Spinal cord (tissue), 9 donors: ENCODE measurements at regions not wholly inside any gene's neighbourhood (a gene's known extent, or its start where the extent isn't known, plus 50 kb on each side); places are given as distances from the start of the nearest gene placed in this dataset.
"Not testable (repeated sequence)": the region's sequence is repeated elsewhere in the genome, so short reads cannot be mapped to it uniquely, and the experiment has no call there.

Experiments used
- DNase-seq, 6 donors: peaks; one replicate each; pipeline versions ENCODE4 v3.0.0 to v3.0.0-alpha.2; 2013 to 2015; ENCODE audit warnings: low spot score in 6 of 6, low read depth in 4 of 6
- H3K27ac ChIP-seq: one replicate; pipeline ENCODE4 v1.5.1; 2013; ENCODE audit warnings: low read depth, low read length, control low read depth
- H3K27me3 ChIP-seq: one replicate; pipeline ENCODE4 v1.6.1; 2013; ENCODE audit warnings: low read length; ENCODE audit not compliant: control insufficient read depth, insufficient read depth
- H3K36me3 ChIP-seq: one replicate; pipeline ENCODE4 v1.6.1; 2013; ENCODE audit warnings: low read length; ENCODE audit not compliant: control insufficient read depth, insufficient read depth
- H3K4me1 ChIP-seq: one replicate; pipeline ENCODE4 v1.6.1; 2013; ENCODE audit warnings: low read length; ENCODE audit not compliant: control insufficient read depth, insufficient read depth
- H3K4me3 ChIP-seq: one replicate; pipeline ENCODE4 v1.5.1; 2013; ENCODE audit warnings: low read depth, low read length, control low read depth
- H3K9me3 ChIP-seq: one replicate; pipeline ENCODE4 v1.6.1; 2013; ENCODE audit warnings: low read length; ENCODE audit not compliant: control insufficient read depth, insufficient read depth
- WGBS: methylation state at CpG from one replicate; pipeline ENCODE4 v1.1.5; 2013; ENCODE audit warnings: missing lambda C conversion rate; ENCODE audit not compliant: insufficient coverage; 5-methylcytosine and 5-hydroxymethylcytosine counted together
- donor health status: healthy.

- H3K9me3 ChIP-seq, H3K36me3 ChIP-seq: not testable (repeated sequence)
- WGBS, result 95% methylated on average over 2 of the region's 3 CpGs
These were observed 477.4 kb downstream of the SOCS6 start for GRCh38 chr18:70766254-70766653.

GRCh38 chr18:70762812-70763211 lies 474.0 kb downstream of the SOCS6 start:
- Histone ChIP-seq H3K4me1 (no peaks in the 10 kb centered on the region), H3K27me3 (no peaks in the 10 kb centered on the region), H3K4me3 (no peak overlapping the region), H3K27ac (no peak overlapping the region), H3K36me3 (no peaks in the 10 kb centered on the region), H3K9me3 (no peaks in the 10 kb centered on the region)
- no peak for DNase-seq
- no CpG with 5 or more reads among the region's 4 CpGs for WGBS

More at GRCh38 chr18:70766254-70766653, 477.4 kb downstream of the SOCS6 start:
- H3K4me3 ChIP-seq, DNase-seq, H3K27ac ChIP-seq, H3K4me1 ChIP-seq, H3K27me3 ChIP-seq: not testable (repeated sequence)

DNA sequence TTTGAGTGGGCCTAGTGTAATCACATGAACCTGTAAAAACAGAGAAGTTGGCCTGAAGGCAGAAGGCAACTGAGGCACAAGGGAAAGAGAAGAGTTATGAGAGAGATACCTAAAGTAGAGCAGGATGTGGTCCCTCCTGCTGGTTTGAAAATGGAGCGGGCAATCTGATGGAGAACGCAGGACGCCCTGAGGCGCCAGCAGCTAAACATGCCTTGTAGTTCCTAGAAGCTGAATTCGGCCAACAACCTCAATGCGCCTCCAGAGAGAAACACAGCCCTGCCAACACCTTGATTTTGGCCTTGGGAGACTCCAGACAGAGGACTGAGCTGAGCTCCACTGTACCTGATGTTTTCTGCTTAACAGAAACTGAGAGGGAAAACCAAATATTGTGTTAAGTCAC lies 469.9 kb downstream of the SOCS6 start:
- no peak for DNase-seq
- no peak overlapping the region for H3K4me3 ChIP-seq
- no peaks in the 10 kb centered on the region for H3K36me3 ChIP-seq
- H3K27me3 ChIP-seq, result no peaks in the 10 kb centered on the region
- H3K27ac ChIP-seq, result no peak overlapping the region
- WGBS, result 100% methylated on average over 6 of the region's 6 CpGs
- H3K4me1 ChIP-seq, result no peaks in the 10 kb centered on the region
- H3K9me3 ChIP-seq, result no peaks in the 10 kb centered on the region

GRCh38 chr18:70754486-70754885 lies 465.6 kb downstream of the SOCS6 start:
- Histone ChIP-seq H3K4me3 (no peak overlapping the region), H3K9me3 (no peaks in the 10 kb centered on the region), H3K4me1 (no peaks in the 10 kb centered on the region), H3K36me3 (no peaks in the 10 kb centered on the region), H3K27me3 (no peaks in the 10 kb centered on the region), H3K27ac (no peak overlapping the region)
- no CpG with 5 or more reads among the region's 1 CpG for WGBS
- DNase-seq, result peak in 1 of 6 donors; percentile 59

DNA sequence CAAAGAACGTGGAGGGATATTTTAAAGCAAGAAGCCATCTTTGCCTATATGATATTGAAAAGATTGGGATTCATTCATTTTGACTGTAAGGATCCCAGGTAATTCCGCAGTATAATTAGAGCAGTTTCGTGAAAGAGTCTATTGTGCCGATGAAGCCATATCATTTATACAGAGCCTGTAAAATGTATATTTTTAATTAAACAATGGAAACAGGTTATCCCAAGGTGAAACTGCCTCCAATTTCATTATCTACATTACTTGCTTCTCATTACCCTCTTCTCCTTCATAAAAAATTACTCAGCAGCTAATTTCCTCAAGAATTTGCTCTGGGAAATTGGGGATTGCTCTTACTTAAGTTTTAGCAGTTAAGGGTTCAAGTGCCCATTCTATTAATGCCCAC lies 444.1 kb downstream of the SOCS6 start:
- Histone ChIP-seq H3K4me3 (no peak overlapping the region), H3K9me3 (peaks cover 2% of the 10 kb centered on the region), H3K27ac (no peak overlapping the region), H3K4me1 (no peaks in the 10 kb centered on the region), H3K36me3 (no peaks in the 10 kb centered on the region), H3K27me3 (no peaks in the 10 kb centered on the region)
- DNase-seq, result peak in 1 of 6 donors; percentile 58
- WGBS, result no CpG with 5 or more reads among the region's 4 CpGs

GRCh38 chr18:70732188-70732587 lies 443.3 kb downstream of the SOCS6 start:
- no peaks in the 10 kb centered on the region for H3K27me3 ChIP-seq
- no peaks in the 10 kb centered on the region for H3K4me1 ChIP-seq
- peaks cover 2% of the 10 kb centered on the region for H3K9me3 ChIP-seq
- no peak overlapping the region for H3K4me3 ChIP-seq
- H3K27ac ChIP-seq, result no peak overlapping the region
- no peaks in the 10 kb centered on the region for H3K36me3 ChIP-seq
- peak in 1 of 6 donors; percentile 51 for DNase-seq
- WGBS, result 63% methylated on average over 3 of the region's 8 CpGs

- H3K4me1 ChIP-seq, result no peaks in the 10 kb centered on the region
- WGBS, result 100% methylated on average over 1 of the region's 5 CpGs
- DNase-seq, result peak in 1 of 6 donors; percentile 28
- no peaks in the 10 kb centered on the region for H3K36me3 ChIP-seq
- H3K9me3 ChIP-seq, result no peaks in the 10 kb centered on the region
- no peaks in the 10 kb centered on the region for H3K27me3 ChIP-seq
- no peak overlapping the region for H3K27ac ChIP-seq
- H3K4me3 ChIP-seq, result no peak overlapping the region
These were observed 431.8 kb downstream of the SOCS6 start for GRCh38 chr18:70720607-70721006.

DNA sequence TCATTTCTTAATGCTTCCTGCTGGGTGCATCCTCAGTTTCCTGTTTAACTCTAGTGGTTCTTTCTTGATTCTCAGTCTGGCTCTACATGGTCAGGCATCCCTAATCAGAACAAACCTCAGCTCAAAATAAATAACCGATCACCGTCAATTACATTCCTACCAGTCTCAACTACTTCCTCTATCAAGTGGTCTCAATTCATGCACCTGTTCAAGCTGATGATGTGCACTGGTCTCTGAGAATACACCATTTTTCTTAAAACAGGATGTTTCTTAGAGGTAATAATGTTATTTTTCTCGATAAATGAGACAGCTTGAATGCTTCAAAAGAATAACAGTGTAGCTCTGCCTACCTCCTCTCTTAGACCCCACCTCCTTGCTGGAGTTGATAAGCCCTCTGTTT lies 420.9 kb downstream of the SOCS6 start:
- Histone ChIP-seq H3K27me3 (no peaks in the 10 kb centered on the region), H3K9me3 (no peaks in the 10 kb centered on the region), H3K27ac (no peak overlapping the region), H3K4me3 (no peak overlapping the region), H3K4me1 (no peaks in the 10 kb centered on the region), H3K36me3 (no peaks in the 10 kb centered on the region)
- WGBS, result 88% methylated on average over 3 of the region's 3 CpGs
- no peak for DNase-seq

DNA sequence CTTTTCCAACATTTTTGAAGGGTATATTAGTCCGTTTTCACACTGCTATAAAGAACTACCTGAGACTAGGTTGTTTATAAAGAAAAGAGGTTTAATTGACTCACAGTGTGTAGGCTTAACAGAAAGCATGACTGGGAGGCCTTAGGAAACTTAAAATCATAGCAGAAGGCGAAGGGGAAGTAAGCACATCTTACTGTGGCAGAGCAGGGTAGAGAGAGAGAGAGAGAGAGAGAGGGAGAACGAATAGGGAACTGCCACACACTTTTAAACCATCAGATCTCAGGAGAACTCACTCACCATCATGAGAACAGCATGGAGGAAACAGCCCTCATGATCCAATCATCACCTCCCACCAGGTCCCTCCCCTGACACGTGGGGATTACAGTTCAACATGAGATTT lies 420.3 kb downstream of the SOCS6 start:
- no peak overlapping the region for H3K4me3 ChIP-seq

DNA sequence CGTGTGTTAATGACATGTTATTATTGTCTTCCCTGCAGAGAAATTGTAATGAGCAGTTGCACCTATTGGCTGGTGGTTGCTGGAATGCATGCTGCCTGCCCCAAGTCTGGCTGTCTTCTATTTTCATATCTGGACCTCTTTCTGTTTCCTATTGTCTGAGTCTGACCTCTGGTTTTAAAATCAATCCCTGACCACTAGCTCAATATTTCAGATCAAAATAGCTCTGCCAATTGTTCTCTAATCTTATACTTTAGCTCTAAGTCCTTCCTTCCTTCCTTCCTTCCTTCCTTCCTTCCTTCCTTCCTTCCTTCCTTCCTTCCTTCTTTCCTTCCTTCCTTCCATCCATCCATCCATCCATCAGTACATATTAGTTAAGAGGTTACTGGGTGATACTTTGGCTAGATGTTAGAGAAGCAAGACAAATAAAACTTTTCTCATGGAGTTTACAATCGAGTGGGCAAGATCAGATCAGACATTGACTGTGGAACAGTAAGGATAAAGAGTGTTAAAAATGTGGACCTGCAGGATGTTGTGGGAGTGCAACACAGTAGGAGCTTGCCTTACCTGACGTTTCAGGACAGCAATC lies 417.1 kb downstream of the SOCS6 start:
- Histone ChIP-seq H3K27me3 (no peaks in the 10 kb centered on the region), H3K36me3 (no peaks in the 10 kb centered on the region), H3K9me3 (no peaks in the 10 kb centered on the region), H3K27ac (no peak overlapping the region), H3K4me3 (no peak overlapping the region), H3K4me1 (no peaks in the 10 kb centered on the region)
- whole genome bisulfite sequencing, result 73% methylated on average over 2 of the region's 3 CpGs
- peak in 1 of 6 donors; percentile 79 for DNase-seq

More for the DNA sequence above, 420.3 kb downstream of the SOCS6 start:
- no peak for DNase-seq
- no CpG with 5 or more reads among the region's 4 CpGs for WGBS
- Histone ChIP-seq H3K9me3 (no peaks in the 10 kb centered on the region), H3K27ac (no peak overlapping the region), H3K27me3 (no peaks in the 10 kb centered on the region), H3K4me1 (no peaks in the 10 kb centered on the region), H3K36me3 (no peaks in the 10 kb centered on the region)
